Activated naive CD8-positive, alpha-beta T cell treated with anti-CD3 and anti-CD28 coated beads, Interleukin-2, amount 10 ng/mL, durations not matched to agents 7 days and 5 days (primary cell): ENCODE measurements at regions not wholly inside any gene's neighbourhood (a gene's known extent, or its start where the extent isn't known, plus 50 kb on each side); places are given as distances from the start of the nearest gene placed in this dataset.
"Not testable (repeated sequence)": the region's sequence is repeated elsewhere in the genome, so short reads cannot be mapped to it uniquely, and the experiment has no call there.

ENCODE experiments used
- ATAC-seq: fragments of 150-1000 bp; cut with Tn5 transposase; one replicate; pipeline ENCODE4 v1.10.0; 2021; ENCODE audit warnings: low read depth, moderate library complexity
- POLR2A ChIA-PET: fragments of 350-600 bp; sonication (Branson Sonifier 250); formaldehyde crosslinking; loops from one replicate; lab custom pipeline; 2021; ENCODE audit warnings: antibody characterized with exemption; lab: Charles Lee
- DNase-seq: peaks from one replicate; pipeline ENCODE4 v3.0.0; 2021
- H3K27ac Mint-ChIP-seq: one replicate; pipeline ENCODE4 v1.8.0; 2022; ENCODE audit warnings: mild to moderate bottlenecking, mixed read lengths
- H3K27me3 Mint-ChIP-seq: one replicate; pipeline ENCODE4 v1.8.0; 2022; ENCODE audit warnings: mild to moderate bottlenecking, moderate library complexity, mixed read lengths
- H3K36me3 Mint-ChIP-seq: one replicate; pipeline ENCODE4 v1.8.0; 2021; ENCODE audit warnings: mild to moderate bottlenecking, mixed read lengths
- H3K4me1 Mint-ChIP-seq: one replicate; pipeline ENCODE4 v1.8.0; 2021; ENCODE audit warnings: mixed read lengths
- H3K4me3 Mint-ChIP-seq: one replicate; pipeline ENCODE4 v1.8.0; 2022; ENCODE audit warnings: mild to moderate bottlenecking, moderate library complexity, mixed read lengths
- H3K9me3 Mint-ChIP-seq: one replicate; pipeline ENCODE4 v1.8.0; 2021; ENCODE audit warnings: mixed read lengths

GRCh38 chr3:144502402-144502801 lies 530.8 kb downstream of the DIPK2A start:
- no peak overlapping the region for H3K4me3 Mint-ChIP-seq
- H3K27ac Mint-ChIP-seq = no peak overlapping the region
- H3K9me3 Mint-ChIP-seq = no peaks in the 10 kb centered on the region
- POLR2A ChIA-PET = no interaction called here
- no peaks in the 10 kb centered on the region for H3K36me3 Mint-ChIP-seq
- ATAC-seq (no peak), DNase-seq (no peak)
- H3K4me1 Mint-ChIP-seq = no peaks in the 10 kb centered on the region
- no peaks in the 10 kb centered on the region for H3K27me3 Mint-ChIP-seq

- H3K4me3 Mint-ChIP-seq, H3K27ac Mint-ChIP-seq, POLR2A ChIA-PET, H3K9me3 Mint-ChIP-seq, H3K27me3 Mint-ChIP-seq, H3K4me1 Mint-ChIP-seq, DNase-seq, ATAC-seq, H3K36me3 Mint-ChIP-seq: not testable (repeated sequence)
These were observed 534.8 kb downstream of the DIPK2A start for GRCh38 chr3:144506375-144506774.

DNA sequence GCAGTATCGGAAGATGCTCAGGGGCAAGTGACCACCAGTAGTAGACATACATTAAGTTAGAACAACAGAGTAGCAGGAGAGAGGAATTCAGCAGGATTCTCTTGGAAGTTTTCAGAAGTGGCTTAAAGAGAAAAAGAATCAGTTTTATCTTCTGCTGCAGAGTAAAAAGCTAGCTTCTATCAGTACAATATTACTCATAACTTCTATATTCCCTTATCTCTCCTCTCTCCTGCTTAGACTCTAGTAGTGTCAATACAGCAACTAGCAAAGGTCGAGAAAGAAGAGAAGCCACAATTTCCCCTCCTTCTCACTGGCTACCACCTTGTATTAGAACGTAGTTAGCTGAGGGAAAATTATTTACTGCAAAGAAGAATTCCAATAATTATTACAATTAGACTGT lies 539.7 kb downstream of the DIPK2A start:
- DNase-seq = no peak
- H3K4me1 Mint-ChIP-seq = no peaks in the 10 kb centered on the region
- no peaks in the 10 kb centered on the region for H3K27me3 Mint-ChIP-seq
- POLR2A ChIA-PET = no interaction called here
- no peak overlapping the region for H3K4me3 Mint-ChIP-seq
- no peak overlapping the region for H3K27ac Mint-ChIP-seq
- H3K9me3 Mint-ChIP-seq = no peaks in the 10 kb centered on the region
- H3K36me3 Mint-ChIP-seq = no peaks in the 10 kb centered on the region
- no peak for ATAC-seq

GRCh38 chr3:144516026-144516425 lies 544.4 kb downstream of the DIPK2A start:
- POLR2A ChIA-PET = no interaction called here
- H3K9me3 Mint-ChIP-seq = no peaks in the 10 kb centered on the region
- ATAC-seq (no peak), DNase-seq (no peak)
- no peaks in the 10 kb centered on the region for H3K36me3 Mint-ChIP-seq
- no peak overlapping the region for H3K27ac Mint-ChIP-seq
- no peaks in the 10 kb centered on the region for H3K4me1 Mint-ChIP-seq
- H3K4me3 Mint-ChIP-seq = no peak overlapping the region
- no peaks in the 10 kb centered on the region for H3K27me3 Mint-ChIP-seq

GRCh38 chr3:144516589-144516988 lies 545.0 kb downstream of the DIPK2A start:
- H3K4me1 Mint-ChIP-seq = no peaks in the 10 kb centered on the region
- ATAC-seq = no peak
- no peaks in the 10 kb centered on the region for H3K36me3 Mint-ChIP-seq
- no peak for DNase-seq
- no peaks in the 10 kb centered on the region for H3K9me3 Mint-ChIP-seq
- no peak overlapping the region for H3K27ac Mint-ChIP-seq
- POLR2A ChIA-PET = no interaction called here
- no peaks in the 10 kb centered on the region for H3K27me3 Mint-ChIP-seq
- H3K4me3 Mint-ChIP-seq = no peak overlapping the region

GRCh38 chr3:144521131-144521530 lies 549.5 kb downstream of the DIPK2A start:
- DNase-seq (no peak), ATAC-seq (no peak)
- H3K27ac Mint-ChIP-seq = no peak overlapping the region
- H3K4me1 Mint-ChIP-seq = no peaks in the 10 kb centered on the region
- no peaks in the 10 kb centered on the region for H3K36me3 Mint-ChIP-seq
- no peak overlapping the region for H3K4me3 Mint-ChIP-seq
- H3K9me3 Mint-ChIP-seq = no peaks in the 10 kb centered on the region
- no peaks in the 10 kb centered on the region for H3K27me3 Mint-ChIP-seq
- POLR2A ChIA-PET = no interaction called here

- POLR2A ChIA-PET = no interaction called here
- H3K4me3 Mint-ChIP-seq = no peak overlapping the region
- H3K27me3 Mint-ChIP-seq = no peaks in the 10 kb centered on the region
- H3K9me3 Mint-ChIP-seq = no peaks in the 10 kb centered on the region
- no peaks in the 10 kb centered on the region for H3K36me3 Mint-ChIP-seq
- no peak overlapping the region for H3K27ac Mint-ChIP-seq
- ATAC-seq (no peak), DNase-seq (no peak)
- no peaks in the 10 kb centered on the region for H3K4me1 Mint-ChIP-seq
These were observed 550.8 kb downstream of the DIPK2A start for GRCh38 chr3:144522456-144522855.

- Mint-ChIP-seq H3K4me1 (no peaks in the 10 kb centered on the region), H3K36me3 (no peaks in the 10 kb centered on the region), H3K27me3 (no peaks in the 10 kb centered on the region), H3K9me3 (no peaks in the 10 kb centered on the region), H3K27ac (no peak overlapping the region), H3K4me3 (no peak overlapping the region)
- no peak for ATAC-seq
- POLR2A ChIA-PET = no interaction called here
- no peak for DNase-seq
These were observed 551.8 kb downstream of the DIPK2A start for GRCh38 chr3:144523396-144523795.

GRCh38 chr3:144524531-144524930 lies 552.9 kb downstream of the DIPK2A start:
- no peaks in the 10 kb centered on the region for H3K4me1 Mint-ChIP-seq
- H3K27ac Mint-ChIP-seq = no peak overlapping the region
- ATAC-seq = no peak
- no peak for DNase-seq
- H3K4me3 Mint-ChIP-seq = no peak overlapping the region
- H3K27me3 Mint-ChIP-seq = peaks cover 3% of the 10 kb centered on the region
- H3K9me3 Mint-ChIP-seq = no peaks in the 10 kb centered on the region
- POLR2A ChIA-PET = no interaction called here
- no peaks in the 10 kb centered on the region for H3K36me3 Mint-ChIP-seq

- Mint-ChIP-seq H3K4me3 (no peak overlapping the region), H3K9me3 (no peaks in the 10 kb centered on the region), H3K4me1 (no peaks in the 10 kb centered on the region), H3K36me3 (no peaks in the 10 kb centered on the region), H3K27ac (no peak overlapping the region), H3K27me3 (peaks cover 3% of the 10 kb centered on the region)
- POLR2A ChIA-PET = no interaction called here
- DNase-seq (no peak), ATAC-seq (no peak)
These were observed 557.9 kb downstream of the DIPK2A start for GRCh38 chr3:144529566-144529965.

DNA sequence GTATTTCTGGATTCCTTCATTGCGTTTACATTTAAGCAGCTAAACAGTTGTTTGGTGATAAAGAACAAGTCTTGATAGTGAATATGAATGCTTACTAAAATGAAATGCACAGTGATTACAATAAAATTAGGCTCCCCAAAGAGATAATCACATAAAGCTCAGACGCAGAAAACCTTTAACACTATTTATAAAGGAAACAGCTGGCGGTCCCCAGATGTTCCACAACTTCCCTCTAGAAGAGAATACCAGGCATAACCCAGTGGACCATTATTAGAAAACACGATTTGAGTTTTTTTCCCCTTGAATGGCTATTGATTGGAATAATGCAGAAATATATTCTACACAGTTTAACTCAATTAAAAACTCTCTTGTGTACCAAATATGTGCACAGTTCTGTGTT lies 573.2 kb downstream of the DIPK2A start:
- H3K9me3 Mint-ChIP-seq = no peaks in the 10 kb centered on the region
- POLR2A ChIA-PET = no interaction called here
- no peaks in the 10 kb centered on the region for H3K27me3 Mint-ChIP-seq
- H3K36me3 Mint-ChIP-seq = no peaks in the 10 kb centered on the region
- H3K4me3 Mint-ChIP-seq = no peak overlapping the region
- DNase-seq (no peak), ATAC-seq (no peak)
- no peak overlapping the region for H3K27ac Mint-ChIP-seq
- H3K4me1 Mint-ChIP-seq = no peaks in the 10 kb centered on the region

DNA sequence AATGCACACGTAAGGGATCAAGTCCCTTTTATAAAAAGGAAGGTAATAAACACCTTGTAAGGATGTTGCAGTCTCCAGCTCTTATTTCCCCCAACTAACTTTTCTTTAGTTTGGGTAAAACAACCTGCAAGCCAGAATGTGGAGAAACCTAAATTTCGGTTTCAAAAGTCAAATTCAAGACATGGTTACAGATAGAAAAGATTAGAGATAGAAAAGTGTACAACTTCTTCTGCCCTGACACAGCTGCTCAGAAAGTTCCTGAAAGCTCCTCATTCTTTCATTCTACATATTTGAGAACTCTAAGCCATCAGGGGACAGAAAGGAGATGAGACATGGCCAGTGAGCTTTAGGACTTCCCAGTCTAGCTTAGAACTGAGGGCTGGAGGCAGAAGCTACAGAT lies 574.9 kb downstream of the DIPK2A start:
- no peaks in the 10 kb centered on the region for H3K36me3 Mint-ChIP-seq
- H3K27ac Mint-ChIP-seq = no peak overlapping the region
- POLR2A ChIA-PET = no interaction called here
- ATAC-seq (no peak), DNase-seq (no peak)
- H3K9me3 Mint-ChIP-seq = no peaks in the 10 kb centered on the region
- no peak overlapping the region for H3K4me3 Mint-ChIP-seq
- no peaks in the 10 kb centered on the region for H3K27me3 Mint-ChIP-seq
- no peaks in the 10 kb centered on the region for H3K4me1 Mint-ChIP-seq

DNA sequence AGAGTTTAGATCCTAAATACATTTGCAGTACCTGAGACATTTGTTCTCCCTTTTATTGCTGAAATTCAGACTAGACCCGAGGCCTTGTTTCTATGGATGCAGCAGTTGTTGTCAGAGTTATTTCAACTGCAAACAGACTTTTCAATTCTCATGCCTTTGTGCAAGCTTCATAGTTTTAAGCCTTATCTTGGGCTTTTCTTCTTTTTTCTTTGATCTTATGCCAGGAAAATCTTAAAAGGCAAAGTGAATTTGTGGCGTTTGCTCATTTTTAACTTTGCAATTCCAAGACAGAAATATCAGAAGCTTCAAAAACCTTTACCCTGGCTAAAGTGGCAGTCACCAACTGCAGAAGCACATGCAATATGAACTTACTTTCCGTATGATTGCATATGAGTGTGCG lies 576.7 kb downstream of the DIPK2A start:
- H3K9me3 Mint-ChIP-seq = no peaks in the 10 kb centered on the region
- POLR2A ChIA-PET = no interaction called here
- DNase-seq (no peak), ATAC-seq (no peak)
- no peaks in the 10 kb centered on the region for H3K4me1 Mint-ChIP-seq
- H3K4me3 Mint-ChIP-seq = no peak overlapping the region
- H3K36me3 Mint-ChIP-seq = no peaks in the 10 kb centered on the region
- no peak overlapping the region for H3K27ac Mint-ChIP-seq
- H3K27me3 Mint-ChIP-seq = no peaks in the 10 kb centered on the region

DNA sequence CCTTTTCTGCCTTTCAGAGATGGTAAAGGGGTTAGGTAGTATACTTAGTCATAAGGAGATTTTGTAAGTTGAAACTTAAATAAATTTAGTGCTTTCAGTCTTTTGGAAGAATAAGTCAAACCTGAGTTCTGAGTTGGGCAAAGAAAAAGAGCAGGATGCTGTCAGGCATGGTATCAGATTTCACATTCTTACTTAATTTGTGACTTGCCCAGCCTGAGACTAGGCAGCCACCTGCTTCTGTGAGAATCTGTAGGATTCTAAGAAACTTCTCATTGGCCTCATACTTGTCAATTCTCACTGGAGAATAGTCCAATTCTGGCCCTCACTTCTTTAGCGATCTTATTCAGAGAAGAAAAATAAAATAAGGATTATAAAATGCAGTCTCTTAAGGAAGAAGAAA lies 577.5 kb downstream of the DIPK2A start:
- ATAC-seq (no peak), DNase-seq (no peak)
- Mint-ChIP-seq H3K27me3 (no peaks in the 10 kb centered on the region), H3K9me3 (no peaks in the 10 kb centered on the region), H3K27ac (no peak overlapping the region), H3K4me3 (no peak overlapping the region), H3K36me3 (no peaks in the 10 kb centered on the region), H3K4me1 (no peaks in the 10 kb centered on the region)
- POLR2A ChIA-PET = no interaction called here

GRCh38 chr3:144552346-144553057 lies 580.9 kb downstream of the DIPK2A start:
- Mint-ChIP-seq H3K9me3 (no peaks in the 10 kb centered on the region), H3K36me3 (no peaks in the 10 kb centered on the region), H3K27me3 (no peaks in the 10 kb centered on the region), H3K4me3 (no peak overlapping the region), H3K27ac (no peak overlapping the region), H3K4me1 (no peaks in the 10 kb centered on the region)
- ATAC-seq = no peak
- POLR2A ChIA-PET = no interaction called here
- no peak for DNase-seq
